H1 (cell line): ENCODE measurements at regions not wholly inside any gene's neighbourhood (a gene's known extent, or its start where the extent isn't known, plus 50 kb on each side); places are given as distances from the start of the nearest gene placed in this dataset.

Experiments
- CTCF ChIA-PET: fragments of 300-600 bp; sonication (Branson Sonifier 250); formaldehyde crosslinking; loops from one replicate; lab custom pipeline; 2021; ENCODE audit not compliant: partially characterized antibody; lab: Charles Lee
- POLR2A ChIA-PET: fragments of 300-600 bp; sonication (Branson Sonifier 250); formaldehyde crosslinking; loops from one replicate; lab custom pipeline; 2021; ENCODE audit warnings: inconsistent platforms; ENCODE audit not compliant: partially characterized antibody; lab: Charles Lee
- DNase-seq, 2 experiments: peaks; one replicate each; pipeline versions ENCODE4 v3.0.0 to v3.0.0-alpha.2; 2010 to 2022; ENCODE audit warnings: low spot score in 2 of 2, low read depth in 1 of 2, mixed read lengths in 1 of 2
- FAIRE-seq: peaks from 2 replicates; lab custom pipeline; 2011; peaks lifted over from hg19 to GRCh38; lab: Jason Lieb, UNC
- H2AFZ ChIP-seq: 2 replicates; pipeline ENCODE4 v1.8.1; 2012; ENCODE audit warnings: low read length, inconsistent platforms
- H2AK5ac ChIP-seq: 2 replicates; pipeline ENCODE4 v1.6.1; 2013; ENCODE audit warnings: low read depth, low read length
- H2BK120ac ChIP-seq: replicated peaks from 2 replicates; pipeline ENCODE3; 2013; ENCODE audit warnings: low read depth, low read length, inconsistent platforms
- H2BK12ac ChIP-seq: 2 replicates; pipeline ENCODE4 v1.6.1; 2013; ENCODE audit warnings: low read depth, low read length
- H2BK15ac ChIP-seq: 2 replicates; pipeline ENCODE4 v1.6.1; 2013; ENCODE audit warnings: low read length
- H2BK20ac ChIP-seq: 2 replicates; pipeline ENCODE4 v1.6.1; 2013; ENCODE audit warnings: low read length
- H2BK5ac ChIP-seq: 2 replicates; pipeline ENCODE4 v1.6.1; 2013; ENCODE audit warnings: low read depth, low read length
- H3K14ac ChIP-seq: 2 replicates; pipeline ENCODE4 v1.6.1; 2013; ENCODE audit warnings: inconsistent platforms; ENCODE audit not compliant: insufficient read length
- H3K18ac ChIP-seq: 2 replicates; pipeline ENCODE4 v1.6.1; 2013; ENCODE audit warnings: low read length; ENCODE audit errors: extremely low read depth
- H3K23ac ChIP-seq: 2 replicates; pipeline ENCODE4 v1.6.1; 2013; ENCODE audit warnings: inconsistent platforms; ENCODE audit not compliant: insufficient read length
- H3K23me2 ChIP-seq: 2 replicates; pipeline ENCODE4 v1.6.1; 2013; ENCODE audit warnings: low read depth, low read length
- H3K27ac ChIP-seq: 2 replicates; pipeline ENCODE4 v1.6.1; 2011; ENCODE audit warnings: low read depth, low read length, inconsistent platforms
- H3K27me3 ChIP-seq, 4 experiments: replicated peaks in 1 of 4; 1 replicate in 1 of 4; 2 replicates in 3 of 4; pipeline versions ENCODE4 v1.6.1 to v1.8.1; 2011 to 2013; ENCODE audit warnings: low read length in 3 of 4, mild to moderate bottlenecking in 3 of 4, inconsistent platforms in 2 of 4, mixed read lengths in 2 of 4, moderate library complexity in 1 of 4; ENCODE audit not compliant: control insufficient read depth in 3 of 4, insufficient read depth in 3 of 4; ENCODE audit errors: extremely low read depth in 1 of 4
- H3K36me3 ChIP-seq, 4 experiments: 2 replicates each; pipeline versions ENCODE4 v1.6.1 to v1.8.1; 2011 to 2013; ENCODE audit warnings: mild to moderate bottlenecking in 4 of 4, low read length in 3 of 4, moderate library complexity in 2 of 4, control low read depth in 1 of 4, inconsistent platforms in 1 of 4; ENCODE audit not compliant: insufficient read depth in 4 of 4, control insufficient read depth in 2 of 4
- H3K4ac ChIP-seq: replicated peaks from 2 replicates; pipeline ENCODE3; 2013; ENCODE audit warnings: low read length, low read depth, mixed read lengths, inconsistent platforms; ENCODE audit not compliant: insufficient read length
- H3K4me1 ChIP-seq, 4 experiments: replicated peaks in 1 of 4; 1 replicate in 1 of 4; 2 replicates in 3 of 4; pipeline versions ENCODE4 v1.6.1 to v1.8.1; 2011 to 2013; ENCODE audit warnings: low read length in 3 of 4, inconsistent platforms in 2 of 4, mixed read lengths in 1 of 4; ENCODE audit not compliant: insufficient read depth in 4 of 4, control insufficient read depth in 3 of 4
- H3K4me2 ChIP-seq, 2 experiments: 2 replicates each; pipeline versions ENCODE4 v1.6.1 to v1.8.1; 2011 to 2013; ENCODE audit warnings: low read depth in 2 of 2, low read length in 2 of 2, control low read depth in 1 of 2, inconsistent platforms in 1 of 2, mild to moderate bottlenecking in 1 of 2; ENCODE audit not compliant: insufficient read depth in 1 of 2
- H3K4me3 ChIP-seq, 4 experiments: fragments of 200-600, 300-600 bp in 1 of 4; sonication (generic), shearing (Covaris generic), sonication (Bioruptor Twin) in 1 of 4; 2 replicates each; pipeline versions ENCODE4 v1.5.1 to v1.8.1; 2011 to 2016; ENCODE audit warnings: low read length in 4 of 4, low read depth in 3 of 4, control low read depth in 2 of 4, inconsistent platforms in 2 of 4, mild to moderate bottlenecking in 2 of 4, mixed read lengths in 1 of 4, moderate library complexity in 1 of 4; ENCODE audit not compliant: insufficient read depth in 2 of 4; ENCODE audit errors: extremely low read depth in 1 of 4
- H3K56ac ChIP-seq: replicated peaks from 2 replicates; pipeline ENCODE3; 2013; ENCODE audit warnings: low read depth, mild to moderate bottlenecking, mixed read lengths, low read length, inconsistent platforms; ENCODE audit not compliant: insufficient read length
- H3K79me1 ChIP-seq: 2 replicates; pipeline ENCODE4 v1.6.1; 2013; ENCODE audit warnings: low read depth, low read length, control low read depth
- H3K79me2 ChIP-seq, 2 experiments: 2 replicates each; pipeline versions ENCODE4 v1.6.1 to v1.8.1; 2012 to 2013; ENCODE audit warnings: low read length in 2 of 2, mild to moderate bottlenecking in 2 of 2, inconsistent platforms in 1 of 2; ENCODE audit not compliant: insufficient read depth in 2 of 2, control insufficient read depth in 1 of 2
- H3K9ac ChIP-seq, 4 experiments: replicated peaks in 1 of 4; 1 replicate in 1 of 4; 2 replicates in 3 of 4; pipeline versions ENCODE4 v1.6.1 to v1.8.1; 2011 to 2013; ENCODE audit warnings: low read depth in 3 of 4, low read length in 3 of 4, control low read depth in 2 of 4, mild to moderate bottlenecking in 2 of 4, moderate library complexity in 2 of 4, inconsistent platforms in 1 of 4; ENCODE audit errors: extremely low read depth in 1 of 4
- H3K9me3 ChIP-seq, 2 experiments: 2 replicates each; pipeline versions ENCODE4 v1.6.1 to v1.8.1; 2012 to 2013; ENCODE audit warnings: mild to moderate bottlenecking in 2 of 2, moderate library complexity in 2 of 2, control low read depth in 1 of 2, inconsistent platforms in 1 of 2, low read depth in 1 of 2, low read length in 1 of 2, mixed read lengths in 1 of 2; ENCODE audit not compliant: insufficient read depth in 2 of 2
- H4K20me1 ChIP-seq, 2 experiments: replicated peaks in 1 of 2; 2 replicates each; pipeline versions ENCODE3 to v1.8.1; 2011 to 2013; ENCODE audit warnings: inconsistent platforms in 2 of 2, low read length in 2 of 2, mild to moderate bottlenecking in 1 of 2; ENCODE audit not compliant: insufficient read depth in 2 of 2, control insufficient read depth in 1 of 2
- H4K5ac ChIP-seq: 2 replicates; pipeline ENCODE4 v1.6.1; 2013; ENCODE audit warnings: low read length, low read depth, mixed read lengths, inconsistent platforms; ENCODE audit not compliant: insufficient read length
- H4K8ac ChIP-seq: 2 replicates; pipeline ENCODE4 v1.8.0; 2013; ENCODE audit warnings: mild to moderate bottlenecking, moderate library complexity, low read length, inconsistent platforms; ENCODE audit not compliant: insufficient read depth; ENCODE audit errors: extremely low read depth
- H4K91ac ChIP-seq: replicated peaks from 2 replicates; pipeline ENCODE3; 2013; ENCODE audit warnings: low read length, mixed read lengths, inconsistent platforms; ENCODE audit not compliant: insufficient read length
- ASH2L ChIP-seq: fragments of 200-600, 300-600 bp; sonication (generic); IDR thresholded peaks from one replicate; pipeline ENCODE4 v1.7.1; 2017; ENCODE audit warnings: low read length
- BRCA1 ChIP-seq: IDR thresholded peaks from 2 replicates; pipeline ENCODE4 v1.6.1; 2012; ENCODE audit warnings: low read depth, low read length, improper control_type of control experiment
- CBX8 ChIP-seq: fragments of 300-800, 300-1000 bp; sonication (generic); IDR thresholded peaks from 2 replicates; pipeline ENCODE4 v1.7.1; 2016; ENCODE audit warnings: low read depth, low read length, borderline replicate concordance
- CTBP2 ChIP-seq: IDR thresholded peaks from 2 replicates; pipeline ENCODE4 v1.7.0; 2011; ENCODE audit warnings: borderline replicate concordance, mild to moderate bottlenecking, moderate library complexity, mixed read lengths, low read length; ENCODE audit not compliant: insufficient read depth, insufficient read length
- PHF8 ChIP-seq: fragments of 200-600 bp; sonication (generic); conservative IDR thresholded peaks from 2 replicates; pipeline ENCODE4 v1.7.1; 2012; ENCODE audit warnings: low read depth, mild to moderate bottlenecking, inconsistent platforms, low read length, moderate library complexity
- POU5F1 ChIP-seq: IDR thresholded peaks from 2 replicates; pipeline ENCODE4 v1.6.1; 2011; ENCODE audit warnings: low read depth, mild to moderate bottlenecking, low read length, moderate library complexity
- WGBS, 2 experiments: shearing (Covaris generic) in 1 of 2; methylation state at CpG; one replicate each; pipeline versions ENCODE4 v1.1.6 to v1.1.7; 2013 to 2015; ENCODE audit warnings: low lambda C conversion rate in 2 of 2, mixed read lengths in 2 of 2, inconsistent platforms in 1 of 2, low coverage in 1 of 2, missing lambda C conversion rate in 1 of 2; ENCODE audit not compliant: insufficient replicate concordance in 2 of 2, insufficient coverage in 1 of 2, insufficient read length in 1 of 2; ENCODE audit errors: extremely low coverage in 1 of 2, missing lambda C conversion rate in 1 of 2; 5-methylcytosine and 5-hydroxymethylcytosine counted together
- TF ChIP-seq, protein P1 (sequence below): IDR thresholded peaks from 2 replicates; pipeline ENCODE4 v1.6.1; 2012; ENCODE audit warnings: low read length, inconsistent platforms
- TF ChIP-seq, protein P2 (sequence below), 3 experiments: IDR thresholded peaks; 1 replicate in 2 of 3; 2 replicates in 1 of 3; pipeline versions ENCODE4 v1.5.1 to v1.6.1; 2011; ENCODE audit warnings: low read length in 3 of 3, mild to moderate bottlenecking in 3 of 3, inconsistent platforms in 2 of 3, low read depth in 1 of 3, moderate library complexity in 1 of 3; ENCODE audit not compliant: insufficient read depth in 1 of 3; ENCODE audit errors: control extremely low read depth in 1 of 3

DNA sequence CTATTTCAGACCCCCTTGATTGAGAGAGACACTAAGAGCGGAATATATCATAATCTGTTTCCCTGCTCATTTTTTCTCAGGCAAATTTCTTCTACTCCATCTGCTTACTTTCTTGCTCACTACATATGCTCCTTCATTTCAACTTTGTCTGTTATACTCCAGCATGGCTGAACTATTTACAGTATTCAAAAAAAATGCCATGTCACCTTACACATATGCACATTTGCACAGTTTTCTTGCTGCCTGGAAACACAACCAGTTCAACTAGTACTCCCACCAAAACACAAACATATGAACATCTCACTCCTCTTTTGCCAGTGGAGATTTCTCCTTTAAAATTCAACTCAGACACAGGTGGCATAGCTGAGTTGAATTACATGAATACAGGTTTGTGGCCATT, 1142.1 kb upstream of the CADM2 start:
- Histone ChIP-seq H2BK15ac (no peak overlapping the region), H4K8ac (no peak overlapping the region), H3K36me3 (no peaks in the 10 kb centered on the region), H3K14ac (no peak overlapping the region), H3K18ac (no peak overlapping the region), H3K27ac (no peak overlapping the region), H2BK20ac (no peak overlapping the region), H3K27me3 (no peaks in the 10 kb centered on the region), H3K9ac (no peak overlapping the region), H3K23me2 (no peaks in the 10 kb centered on the region; the same call in 1 of the 2 replicates), H3K79me1 (no peaks in the 10 kb centered on the region), H2AFZ (no peak overlapping the region), H3K4ac (no peak overlapping the region), H2BK5ac (no peak overlapping the region), H3K4me1 (no peaks in the 10 kb centered on the region), H3K9me3 (peaks cover 2 to 3% of the 10 kb centered on the region in 2 experiments; a peak in 1 of 4 replicates), H4K5ac (no peak overlapping the region), H2BK120ac (no peak overlapping the region), H2AK5ac (no peak overlapping the region), H2BK12ac (no peak overlapping the region), H3K23ac (no peak overlapping the region), H4K20me1 (no peaks in the 10 kb centered on the region), H3K4me3 (no peak overlapping the region), H4K91ac (no peak overlapping the region), H3K79me2 (no peaks in the 10 kb centered on the region), H3K56ac (no peak overlapping the region), H3K4me2 (no peak overlapping the region)
- DNase-seq (no peak), FAIRE-seq (no peak)
- TF ChIP-seq BRCA1 (no peak), POU5F1 (no peak), CTBP2 (no peak), ASH2L (no peak), CBX8 (no peak), PHF8 (no peak)
- TF ChIP-seq, protein P1, sequence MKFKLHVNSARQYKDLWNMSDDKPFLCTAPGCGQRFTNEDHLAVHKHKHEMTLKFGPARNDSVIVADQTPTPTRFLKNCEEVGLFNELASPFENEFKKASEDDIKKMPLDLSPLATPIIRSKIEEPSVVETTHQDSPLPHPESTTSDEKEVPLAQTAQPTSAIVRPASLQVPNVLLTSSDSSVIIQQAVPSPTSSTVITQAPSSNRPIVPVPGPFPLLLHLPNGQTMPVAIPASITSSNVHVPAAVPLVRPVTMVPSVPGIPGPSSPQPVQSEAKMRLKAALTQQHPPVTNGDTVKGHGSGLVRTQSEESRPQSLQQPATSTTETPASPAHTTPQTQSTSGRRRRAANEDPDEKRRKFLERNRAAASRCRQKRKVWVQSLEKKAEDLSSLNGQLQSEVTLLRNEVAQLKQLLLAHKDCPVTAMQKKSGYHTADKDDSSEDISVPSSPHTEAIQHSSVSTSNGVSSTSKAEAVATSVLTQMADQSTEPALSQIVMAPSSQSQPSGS = no peak
- TF ChIP-seq, protein P2, sequence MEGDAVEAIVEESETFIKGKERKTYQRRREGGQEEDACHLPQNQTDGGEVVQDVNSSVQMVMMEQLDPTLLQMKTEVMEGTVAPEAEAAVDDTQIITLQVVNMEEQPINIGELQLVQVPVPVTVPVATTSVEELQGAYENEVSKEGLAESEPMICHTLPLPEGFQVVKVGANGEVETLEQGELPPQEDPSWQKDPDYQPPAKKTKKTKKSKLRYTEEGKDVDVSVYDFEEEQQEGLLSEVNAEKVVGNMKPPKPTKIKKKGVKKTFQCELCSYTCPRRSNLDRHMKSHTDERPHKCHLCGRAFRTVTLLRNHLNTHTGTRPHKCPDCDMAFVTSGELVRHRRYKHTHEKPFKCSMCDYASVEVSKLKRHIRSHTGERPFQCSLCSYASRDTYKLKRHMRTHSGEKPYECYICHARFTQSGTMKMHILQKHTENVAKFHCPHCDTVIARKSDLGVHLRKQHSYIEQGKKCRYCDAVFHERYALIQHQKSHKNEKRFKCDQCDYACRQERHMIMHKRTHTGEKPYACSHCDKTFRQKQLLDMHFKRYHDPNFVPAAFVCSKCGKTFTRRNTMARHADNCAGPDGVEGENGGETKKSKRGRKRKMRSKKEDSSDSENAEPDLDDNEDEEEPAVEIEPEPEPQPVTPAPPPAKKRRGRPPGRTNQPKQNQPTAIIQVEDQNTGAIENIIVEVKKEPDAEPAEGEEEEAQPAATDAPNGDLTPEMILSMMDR (IDR thresholded peaks at IDR 0.05; ENCODE audit: control extremely low read depth in 1 of 3, insufficient read depth in 1 of 3, low read depth in 1 of 3, low read length in 3 of 3) = no peak
- CTCF ChIA-PET = no interaction called here
- WGBS, 2 experiments = 89% methylated on average over 1 of the region's 1 CpG; no CpG with 5 or more reads in 1 of the 2 experiments
- POLR2A ChIA-PET = no interaction called here
